ENCODE measurements at regions not wholly inside any gene's neighbourhood (a gene's known extent, or its start where the extent isn't known, plus 50 kb on each side); places are given as distances from the start of the nearest gene placed in this dataset.

- Histone ChIP-seq H3K4me1 (ENCODE audit: insufficient read depth, low read length) (no peaks in the 10 kb centered on the region), H3K27ac (ENCODE audit: low read depth, low read length) (no peak overlapping the region), H3K36me3 (ENCODE audit: insufficient read depth, low read length) (no peaks in the 10 kb centered on the region), H3K9ac (ENCODE audit: low read length) (no peak overlapping the region), H3K4me3 (ENCODE audit: low read depth in 1 of 2, low read length in 2 of 2) (no peak overlapping the region), H3K9me3 (ENCODE audit: low read length) (no peaks in the 10 kb centered on the region), H3K27me3 (ENCODE audit: control insufficient read depth in 1 of 2, insufficient read depth in 2 of 2, low read length in 2 of 2) (no peaks in the 10 kb centered on the region)
These were observed 288.5 kb upstream of the UMPS start for GRCh38 chr3:124441766-124442165.

- no peaks in the 10 kb centered on the region for H3K4me1 ChIP-seq (ENCODE audit: insufficient read depth, low read length)
- no peak overlapping the region for H3K4me3 ChIP-seq (ENCODE audit: low read depth in 1 of 2, low read length in 2 of 2)
- no peaks in the 10 kb centered on the region for H3K9me3 ChIP-seq (ENCODE audit: low read length)
- no peak overlapping the region for H3K9ac ChIP-seq (ENCODE audit: low read length)
- no peaks in the 10 kb centered on the region for H3K27me3 ChIP-seq (ENCODE audit: control insufficient read depth in 1 of 2, insufficient read depth in 2 of 2, low read length in 2 of 2)
- no peak overlapping the region for H3K27ac ChIP-seq (ENCODE audit: low read depth, low read length)
- no peaks in the 10 kb centered on the region for H3K36me3 ChIP-seq (ENCODE audit: insufficient read depth, low read length)
These were observed 287.8 kb upstream of the UMPS start for GRCh38 chr3:124442463-124442862.

GRCh38 chr3:124443446-124443845 lies 286.8 kb upstream of the UMPS start:
- Histone ChIP-seq H3K9me3 (ENCODE audit: low read length) (no peaks in the 10 kb centered on the region), H3K27me3 (ENCODE audit: control insufficient read depth in 1 of 2, insufficient read depth in 2 of 2, low read length in 2 of 2) (no peaks in the 10 kb centered on the region), H3K36me3 (ENCODE audit: insufficient read depth, low read length) (no peaks in the 10 kb centered on the region), H3K27ac (ENCODE audit: low read depth, low read length) (no peak overlapping the region), H3K9ac (ENCODE audit: low read length) (no peak overlapping the region), H3K4me1 (ENCODE audit: insufficient read depth, low read length) (no peaks in the 10 kb centered on the region), H3K4me3 (ENCODE audit: low read depth in 1 of 2, low read length in 2 of 2) (no peak overlapping the region)

- no peak overlapping the region for H3K27ac ChIP-seq (ENCODE audit: low read depth, low read length)
- no peaks in the 10 kb centered on the region for H3K4me1 ChIP-seq (ENCODE audit: insufficient read depth, low read length)
- no peak overlapping the region for H3K4me3 ChIP-seq (ENCODE audit: low read depth in 1 of 2, low read length in 2 of 2)
- no peaks in the 10 kb centered on the region for H3K9me3 ChIP-seq (ENCODE audit: low read length)
- no peaks in the 10 kb centered on the region for H3K36me3 ChIP-seq (ENCODE audit: insufficient read depth, low read length)
- no peaks in the 10 kb centered on the region for H3K27me3 ChIP-seq (ENCODE audit: control insufficient read depth in 1 of 2, insufficient read depth in 2 of 2, low read length in 2 of 2)
- H3K9ac ChIP-seq (ENCODE audit: low read length) = no peak overlapping the region
These were observed 286.2 kb upstream of the UMPS start for GRCh38 chr3:124444075-124444474.

GRCh38 chr3:124444896-124445295 lies 285.4 kb upstream of the UMPS start:
- Histone ChIP-seq H3K27ac (ENCODE audit: low read depth, low read length) (no peak overlapping the region), H3K9ac (ENCODE audit: low read length) (no peak overlapping the region), H3K9me3 (ENCODE audit: low read length) (no peaks in the 10 kb centered on the region), H3K4me3 (ENCODE audit: low read depth in 1 of 2, low read length in 2 of 2) (no peak overlapping the region), H3K4me1 (ENCODE audit: insufficient read depth, low read length) (no peaks in the 10 kb centered on the region), H3K36me3 (ENCODE audit: insufficient read depth, low read length) (no peaks in the 10 kb centered on the region), H3K27me3 (ENCODE audit: control insufficient read depth in 1 of 2, insufficient read depth in 2 of 2, low read length in 2 of 2) (no peaks in the 10 kb centered on the region)

GRCh38 chr3:124447845-124448244 lies 282.4 kb upstream of the UMPS start:
- no peaks in the 10 kb centered on the region for H3K9me3 ChIP-seq (ENCODE audit: low read length)
- no peak overlapping the region for H3K4me3 ChIP-seq (ENCODE audit: low read depth in 1 of 2, low read length in 2 of 2)
- no peaks in the 10 kb centered on the region for H3K36me3 ChIP-seq (ENCODE audit: insufficient read depth, low read length)

GRCh38 chr3:124448954-124449353 lies 281.3 kb upstream of the UMPS start:
- Histone ChIP-seq H3K4me1 (ENCODE audit: insufficient read depth, low read length) (no peaks in the 10 kb centered on the region), H3K27ac (ENCODE audit: low read depth, low read length) (no peak overlapping the region)

More at GRCh38 chr3:124447845-124448244, 282.4 kb upstream of the UMPS start:
- Histone ChIP-seq H3K27ac (ENCODE audit: low read depth, low read length) (no peak overlapping the region), H3K27me3 (ENCODE audit: control insufficient read depth in 1 of 2, insufficient read depth in 2 of 2, low read length in 2 of 2) (no peaks in the 10 kb centered on the region), H3K4me1 (ENCODE audit: insufficient read depth, low read length) (no peaks in the 10 kb centered on the region), H3K9ac (ENCODE audit: low read length) (no peak overlapping the region)

GRCh38 chr3:124450366-124450765 lies 279.9 kb upstream of the UMPS start:
- H3K4me3 ChIP-seq (ENCODE audit: low read depth in 1 of 2, low read length in 2 of 2) = no peak overlapping the region
- H3K27ac ChIP-seq (ENCODE audit: low read depth, low read length) = no peak overlapping the region
- H3K9me3 ChIP-seq (ENCODE audit: low read length) = no peaks in the 10 kb centered on the region
- H3K36me3 ChIP-seq (ENCODE audit: insufficient read depth, low read length) = no peaks in the 10 kb centered on the region
- H3K9ac ChIP-seq (ENCODE audit: low read length) = no peak overlapping the region
- H3K4me1 ChIP-seq (ENCODE audit: insufficient read depth, low read length) = no peaks in the 10 kb centered on the region
- H3K27me3 ChIP-seq (ENCODE audit: control insufficient read depth in 1 of 2, insufficient read depth in 2 of 2, low read length in 2 of 2) = no peaks in the 10 kb centered on the region

More at GRCh38 chr3:124448954-124449353, 281.3 kb upstream of the UMPS start:
- no peak overlapping the region for H3K9ac ChIP-seq (ENCODE audit: low read length)
- no peaks in the 10 kb centered on the region for H3K27me3 ChIP-seq (ENCODE audit: control insufficient read depth in 1 of 2, insufficient read depth in 2 of 2, low read length in 2 of 2)
- no peaks in the 10 kb centered on the region for H3K9me3 ChIP-seq (ENCODE audit: low read length)
- H3K4me3 ChIP-seq (ENCODE audit: low read depth in 1 of 2, low read length in 2 of 2) = no peak overlapping the region
- no peaks in the 10 kb centered on the region for H3K36me3 ChIP-seq (ENCODE audit: insufficient read depth, low read length)

GRCh38 chr3:124451630-124452317 lies 278.5 kb upstream of the UMPS start:
- Histone ChIP-seq H3K9me3 (ENCODE audit: low read length) (no peaks in the 10 kb centered on the region), H3K27ac (ENCODE audit: low read depth, low read length) (no peak overlapping the region), H3K36me3 (ENCODE audit: insufficient read depth, low read length) (no peaks in the 10 kb centered on the region), H3K4me1 (ENCODE audit: insufficient read depth, low read length) (no peaks in the 10 kb centered on the region), H3K9ac (ENCODE audit: low read length) (no peak overlapping the region), H3K27me3 (ENCODE audit: control insufficient read depth in 1 of 2, insufficient read depth in 2 of 2, low read length in 2 of 2) (no peaks in the 10 kb centered on the region), H3K4me3 (ENCODE audit: low read depth in 1 of 2, low read length in 2 of 2) (no peak overlapping the region)

GRCh38 chr3:124453189-124453588 lies 277.1 kb upstream of the UMPS start:
- H3K36me3 ChIP-seq (ENCODE audit: insufficient read depth, low read length) = no peaks in the 10 kb centered on the region
- no peaks in the 10 kb centered on the region for H3K27me3 ChIP-seq (ENCODE audit: control insufficient read depth in 1 of 2, insufficient read depth in 2 of 2, low read length in 2 of 2)
- H3K4me3 ChIP-seq (ENCODE audit: low read depth in 1 of 2, low read length in 2 of 2) = no peak overlapping the region
- no peak overlapping the region for H3K27ac ChIP-seq (ENCODE audit: low read depth, low read length)
- no peaks in the 10 kb centered on the region for H3K4me1 ChIP-seq (ENCODE audit: insufficient read depth, low read length)
- H3K9me3 ChIP-seq (ENCODE audit: low read length) = no peaks in the 10 kb centered on the region
- H3K9ac ChIP-seq (ENCODE audit: low read length) = no peak overlapping the region

- Histone ChIP-seq H3K36me3 (ENCODE audit: insufficient read depth, low read length) (no peaks in the 10 kb centered on the region), H3K4me3 (ENCODE audit: low read depth in 1 of 2, low read length in 2 of 2) (no peak overlapping the region), H3K9me3 (ENCODE audit: low read length) (no peaks in the 10 kb centered on the region), H3K9ac (ENCODE audit: low read length) (no peak overlapping the region), H3K27ac (ENCODE audit: low read depth, low read length) (no peak overlapping the region), H3K27me3 (ENCODE audit: control insufficient read depth in 1 of 2, insufficient read depth in 2 of 2, low read length in 2 of 2) (no peaks in the 10 kb centered on the region), H3K4me1 (ENCODE audit: insufficient read depth, low read length) (no peaks in the 10 kb centered on the region)
These were observed 274.4 kb upstream of the UMPS start for GRCh38 chr3:124455891-124456290.

- Histone ChIP-seq H3K4me3 (ENCODE audit: low read depth in 1 of 2, low read length in 2 of 2) (no peak overlapping the region), H3K27me3 (ENCODE audit: control insufficient read depth in 1 of 2, insufficient read depth in 2 of 2, low read length in 2 of 2) (no peaks in the 10 kb centered on the region), H3K27ac (ENCODE audit: low read depth, low read length) (no peak overlapping the region), H3K4me1 (ENCODE audit: insufficient read depth, low read length) (no peaks in the 10 kb centered on the region), H3K9me3 (ENCODE audit: low read length) (no peaks in the 10 kb centered on the region), H3K9ac (ENCODE audit: low read length) (no peak overlapping the region), H3K36me3 (ENCODE audit: insufficient read depth, low read length) (no peaks in the 10 kb centered on the region)
These were observed 273.7 kb upstream of the UMPS start for GRCh38 chr3:124456506-124456905.

All from muscle layer of colon (tissue), 2 donors.